Peyer's patch (tissue), 4 donors: ENCODE measurements at regions not wholly inside any gene's neighbourhood (a gene's known extent, or its start where the extent isn't known, plus 50 kb on each side); places are given as distances from the start of the nearest gene placed in this dataset.

ENCODE experiments used
- DNase-seq, 3 donors: peaks; one replicate each; pipeline ENCODE4 v3.0.0-alpha.2; 2017 to 2019
- H3K27ac ChIP-seq, 4 donors: fragments of 200-600 bp; sonication (generic); one replicate each; pipeline ENCODE4 v1.5.1; 2016 to 2019
- H3K27me3 ChIP-seq, 2 donors: fragments of 200-600 bp; sonication (generic); one replicate each; pipeline ENCODE4 v1.5.1; 2019
- H3K36me3 ChIP-seq, 3 donors: fragments of 200-600 bp; sonication (generic); one replicate each; pipeline ENCODE4 v1.5.1; 2016 to 2019
- H3K4me1 ChIP-seq, 4 donors: fragments of 200-600 bp; sonication (generic); one replicate each; pipeline ENCODE4 v1.5.1; 2016 to 2019
- H3K4me3 ChIP-seq, 4 donors: fragments of 200-600 bp; sonication (generic); 1 replicate in 3 of 4; 2 replicates in 1 of 4; pipeline ENCODE4 v1.5.1; 2016 to 2019; ENCODE audit warnings: mild to moderate bottlenecking in 1 of 4
- H3K9me3 ChIP-seq, 4 donors: fragments of 200-600 bp; sonication (generic); one replicate each; pipeline ENCODE4 v1.5.1; 2016 to 2019; ENCODE audit warnings: mild to moderate bottlenecking in 1 of 4
- CTCF ChIP-seq, 6 experiments: fragments of 450-650 bp in 4 of 6; fragments of 200-600 bp in 2 of 6; sonication (generic) in 1 of 6; IDR thresholded peaks; one replicate each; pipeline ENCODE4 v1.5.1; 2017 to 2019; ENCODE audit warnings: antibody characterized with exemption in 6 of 6, mild to moderate bottlenecking in 3 of 6, moderate library complexity in 1 of 6
- POLR2A ChIP-seq, 2 donors: fragments of 450-650 bp; IDR thresholded peaks; one replicate each; pipeline ENCODE4 v1.5.1; 2017; ENCODE audit warnings: antibody characterized with exemption in 2 of 2, mild to moderate bottlenecking in 2 of 2, moderate library complexity in 2 of 2

GRCh38 chr5:110323832-110324231, 402.6 kb downstream of the TMEM232 start:
- no peaks in the 10 kb centered on the region for H3K9me3 ChIP-seq
- no peaks in the 10 kb centered on the region for H3K36me3 ChIP-seq
- no peak for DNase-seq
- no peak for TF ChIP-seq CTCF (IDR thresholded peaks at IDR 0.05)
- TF ChIP-seq POLR2A (IDR thresholded peaks at IDR 0.05) = no peak
- no peaks in the 10 kb centered on the region for H3K4me1 ChIP-seq
- H3K4me3 ChIP-seq = no peak overlapping the region
- no peaks in the 10 kb centered on the region for H3K27me3 ChIP-seq
- no peak overlapping the region for H3K27ac ChIP-seq

GRCh38 chr5:110324876-110325275, 401.6 kb downstream of the TMEM232 start:
- no peak for TF ChIP-seq POLR2A (IDR thresholded peaks at IDR 0.05)
- no peak for TF ChIP-seq CTCF (IDR thresholded peaks at IDR 0.05)
- H3K4me3 ChIP-seq = no peak overlapping the region

GRCh38 chr5:110329955-110330525, 396.4 kb downstream of the TMEM232 start:
- no peak for DNase-seq
- Histone ChIP-seq H3K9me3 (no peaks in the 10 kb centered on the region), H3K4me3 (no peak overlapping the region), H3K27me3 (no peaks in the 10 kb centered on the region), H3K4me1 (no peaks in the 10 kb centered on the region), H3K36me3 (no peaks in the 10 kb centered on the region), H3K27ac (no peak overlapping the region)
- TF ChIP-seq CTCF (IDR thresholded peaks at IDR 0.05) = no peak
- no peak for TF ChIP-seq POLR2A (IDR thresholded peaks at IDR 0.05)

More at GRCh38 chr5:110324876-110325275, 401.6 kb downstream of the TMEM232 start:
- no peak for DNase-seq
- H3K4me1 ChIP-seq = no peaks in the 10 kb centered on the region
- H3K36me3 ChIP-seq = no peaks in the 10 kb centered on the region
- H3K27ac ChIP-seq = no peak overlapping the region
- H3K9me3 ChIP-seq = no peaks in the 10 kb centered on the region
- no peaks in the 10 kb centered on the region for H3K27me3 ChIP-seq

- no peaks in the 10 kb centered on the region for H3K27me3 ChIP-seq
- H3K36me3 ChIP-seq = no peaks in the 10 kb centered on the region
- no peaks in the 10 kb centered on the region for H3K9me3 ChIP-seq
- no peak overlapping the region for H3K27ac ChIP-seq
- H3K4me1 ChIP-seq = no peaks in the 10 kb centered on the region
- no peak overlapping the region for H3K4me3 ChIP-seq
- TF ChIP-seq POLR2A (IDR thresholded peaks at IDR 0.05) (no peak), CTCF (IDR thresholded peaks at IDR 0.05) (no peak)
- DNase-seq = no peak
These were observed 393.1 kb downstream of the TMEM232 start for GRCh38 chr5:110333384-110333783.

GRCh38 chr5:110335361-110336066, 391.0 kb downstream of the TMEM232 start:
- TF ChIP-seq CTCF (IDR thresholded peaks at IDR 0.05) (no peak), POLR2A (IDR thresholded peaks at IDR 0.05) (no peak)
- Histone ChIP-seq H3K4me1 (no peaks in the 10 kb centered on the region), H3K9me3 (no peaks in the 10 kb centered on the region), H3K27ac (no peak overlapping the region), H3K27me3 (no peaks in the 10 kb centered on the region), H3K4me3 (no peak overlapping the region), H3K36me3 (no peaks in the 10 kb centered on the region)
- no peak for DNase-seq
